ENCODE measurements at regions not wholly inside any gene's neighbourhood (a gene's known extent, or its start where the extent isn't known, plus 50 kb on each side); places are given as distances from the start of the nearest gene placed in this dataset.

GRCh38 chr7:46653848-46654247 is 732.8 kb upstream of the IGFBP3 start:
- no peak for DNase-seq

- DNase-seq: no peak
These were observed 731.2 kb upstream of the IGFBP3 start for GRCh38 chr7:46652317-46652716.

DNA sequence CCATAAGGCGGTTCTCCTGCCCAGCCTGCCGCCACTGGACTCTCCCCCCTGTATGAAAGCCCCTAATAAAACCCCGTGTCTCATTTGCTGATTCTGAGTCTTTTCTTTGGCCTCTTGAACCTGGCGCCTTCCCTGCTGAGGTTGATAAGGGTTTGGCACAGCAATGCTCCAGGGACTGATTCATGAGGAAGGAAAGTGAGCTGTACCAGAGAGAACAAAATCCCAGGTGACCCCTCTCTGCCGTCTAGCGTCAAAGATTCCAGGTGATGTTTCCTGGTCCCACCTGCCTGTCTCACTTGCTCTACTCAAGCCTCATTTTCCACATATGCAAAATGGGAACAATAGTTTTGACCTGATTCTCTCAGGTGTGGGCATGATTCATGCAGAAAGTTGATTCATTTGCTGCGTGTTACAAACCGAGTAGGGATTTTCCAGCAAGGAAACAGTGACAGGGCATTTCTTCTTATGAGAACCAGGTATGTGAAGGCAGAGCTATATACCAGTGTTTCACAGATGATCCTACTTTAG is 730.6 kb upstream of the IGFBP3 start:
- peak; percentile 44 for DNase-seq

DNA sequence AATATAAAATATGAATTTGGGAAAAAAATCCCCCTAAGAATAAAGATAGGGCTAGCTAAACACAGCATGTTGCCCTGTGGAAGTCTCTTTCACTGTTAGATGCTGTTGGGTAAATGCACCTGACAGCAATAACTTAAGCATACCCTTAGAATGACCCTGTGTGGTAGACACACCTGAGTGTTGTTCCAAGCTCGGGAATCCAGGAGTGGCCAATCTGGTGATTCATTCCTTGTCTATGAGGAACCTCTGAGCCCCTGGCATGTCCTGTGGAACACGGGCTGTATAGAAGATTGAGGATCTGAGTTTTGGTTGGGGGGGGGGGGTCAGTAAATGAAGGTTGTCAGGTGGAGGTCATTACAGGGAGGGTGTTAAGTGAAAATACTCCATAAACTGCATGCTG is 730.0 kb upstream of the IGFBP3 start:
- DNase-seq: no peak

DNA sequence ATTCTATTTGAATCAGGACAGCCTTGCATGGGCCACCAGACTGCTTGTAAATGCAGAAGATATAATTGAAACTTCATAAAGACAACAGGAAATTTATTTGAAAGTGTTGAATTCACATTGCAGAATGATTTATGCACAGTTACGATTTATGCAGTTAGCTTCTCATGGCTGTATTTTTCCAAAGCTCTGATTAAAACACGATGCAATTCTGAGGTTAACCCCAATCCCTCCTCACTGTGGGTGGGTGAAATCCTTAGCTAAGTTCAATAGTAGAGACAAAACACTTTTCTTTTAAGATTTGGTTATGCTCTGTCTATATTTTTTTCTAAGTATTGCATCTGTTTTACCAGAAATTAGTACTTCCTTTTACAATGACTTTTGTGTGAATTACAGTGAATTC is 728.8 kb upstream of the IGFBP3 start:
- no peak for DNase-seq

GRCh38 chr7:46637793-46638735 is 717.0 kb upstream of the IGFBP3 start:
- no peak for DNase-seq

- DNase-seq: no peak
These were observed 715.0 kb upstream of the IGFBP3 start for GRCh38 chr7:46636022-46636421.

- DNase-seq: peak; percentile 73
These were observed 712.7 kb upstream of the IGFBP3 start for GRCh38 chr7:46633630-46634240.

GRCh38 chr7:46633200-46633599 is 712.1 kb upstream of the IGFBP3 start:
- no peak for DNase-seq

GRCh38 chr7:46630031-46630430 is 709.0 kb upstream of the IGFBP3 start:
- no peak for DNase-seq

- no peak for DNase-seq
These were observed 707.3 kb upstream of the IGFBP3 start for GRCh38 chr7:46628389-46628788.

GRCh38 chr7:46626691-46627310 is 705.7 kb upstream of the IGFBP3 start:
- no peak for DNase-seq

- DNase-seq: no peak
These were observed 705.2 kb upstream of the IGFBP3 start for GRCh38 chr7:46626261-46626660.

- no peak for DNase-seq
These were observed 704.0 kb upstream of the IGFBP3 start for GRCh38 chr7:46625032-46625431.

- no peak for DNase-seq
These were observed 701.2 kb upstream of the IGFBP3 start for GRCh38 chr7:46622251-46622650.

DNA sequence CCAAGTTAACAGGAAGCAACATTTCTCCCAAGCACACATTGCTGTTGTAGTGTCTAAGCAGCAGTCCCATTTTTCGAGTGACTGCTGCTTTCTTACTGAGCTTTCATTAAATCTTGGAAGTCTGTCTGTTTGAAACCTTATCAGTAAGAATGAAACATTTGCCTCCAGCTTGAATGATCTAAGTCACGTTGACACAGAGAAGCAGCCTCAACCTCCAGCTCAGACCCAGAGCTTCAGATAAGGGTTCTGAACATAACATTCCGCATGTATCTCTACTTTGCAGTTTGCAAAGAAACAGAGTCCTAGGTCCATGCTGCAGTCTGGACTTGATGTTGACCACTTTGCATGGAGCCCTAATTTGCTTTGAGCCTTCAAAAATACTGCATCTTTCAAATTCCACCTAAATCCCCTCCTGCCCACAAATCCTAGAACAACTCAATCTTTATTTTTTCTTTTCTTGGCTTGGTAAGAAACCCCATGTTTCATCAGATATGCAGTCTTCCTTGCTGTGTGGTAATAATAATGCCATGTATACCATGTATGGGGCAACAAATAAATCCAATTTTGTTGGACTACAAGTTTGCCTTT is 698.7 kb upstream of the IGFBP3 start:
- no peak for DNase-seq

DNA sequence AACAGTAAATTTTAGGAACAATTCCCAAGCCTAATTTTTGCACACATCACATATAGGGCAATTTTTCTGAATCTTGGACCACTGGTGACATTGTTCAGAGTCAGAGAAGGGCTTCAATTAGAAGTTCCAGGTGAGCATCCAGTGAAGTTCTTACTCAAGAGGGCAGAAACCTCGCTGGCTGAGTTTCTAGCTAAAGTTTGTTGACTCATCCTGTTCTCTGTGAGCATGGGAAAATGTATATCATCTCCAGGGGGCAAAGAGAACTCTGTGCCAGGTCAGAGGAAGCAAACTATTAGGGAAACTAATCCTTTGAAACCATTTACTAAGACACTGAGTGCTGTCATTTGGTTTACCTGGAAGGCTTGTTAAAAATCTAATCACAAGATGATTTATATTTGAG is 695.6 kb upstream of the IGFBP3 start:
- no peak for DNase-seq

DNA sequence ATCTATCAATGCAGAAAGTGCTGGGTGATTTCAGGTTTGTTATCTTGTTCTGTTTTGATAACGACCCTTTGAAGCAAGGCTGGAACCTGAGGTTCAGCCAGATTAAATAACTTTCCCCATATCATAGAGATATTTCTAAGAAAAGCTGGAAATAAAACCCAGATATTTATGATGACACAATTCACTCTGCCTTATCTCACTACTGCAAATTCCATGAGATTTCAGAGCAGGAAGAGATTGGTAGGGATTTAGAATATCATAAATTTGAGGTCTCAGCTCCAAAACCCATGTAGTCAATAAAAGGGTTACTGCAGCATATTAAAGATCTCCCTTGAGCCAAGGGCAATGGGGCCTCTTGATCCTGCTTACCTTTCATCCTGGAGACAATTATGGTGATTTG is 692.5 kb upstream of the IGFBP3 start:
- DNase-seq: no peak

- DNase-seq: no peak
These were observed 692.0 kb upstream of the IGFBP3 start for GRCh38 chr7:46613116-46613515.

DNA sequence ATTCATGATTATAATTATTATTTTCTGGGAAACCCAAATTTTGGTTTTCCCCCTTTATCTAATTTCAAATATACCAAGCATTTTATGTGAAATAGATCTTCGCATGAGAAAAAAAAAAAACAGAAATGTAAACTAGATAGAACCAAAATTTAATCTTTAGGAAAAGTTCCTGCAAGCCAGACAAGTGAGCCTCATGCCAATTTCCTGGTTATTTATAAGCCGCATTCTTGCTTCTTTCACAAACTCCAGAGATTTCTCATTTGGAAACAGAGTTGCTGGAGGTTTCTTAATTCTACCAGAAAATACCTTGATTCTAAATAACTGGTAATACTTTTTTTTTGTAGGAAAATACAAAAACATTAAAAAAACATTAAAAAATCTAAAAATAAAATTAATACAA is 690.4 kb upstream of the IGFBP3 start:
- DNase-seq: no peak

DNA sequence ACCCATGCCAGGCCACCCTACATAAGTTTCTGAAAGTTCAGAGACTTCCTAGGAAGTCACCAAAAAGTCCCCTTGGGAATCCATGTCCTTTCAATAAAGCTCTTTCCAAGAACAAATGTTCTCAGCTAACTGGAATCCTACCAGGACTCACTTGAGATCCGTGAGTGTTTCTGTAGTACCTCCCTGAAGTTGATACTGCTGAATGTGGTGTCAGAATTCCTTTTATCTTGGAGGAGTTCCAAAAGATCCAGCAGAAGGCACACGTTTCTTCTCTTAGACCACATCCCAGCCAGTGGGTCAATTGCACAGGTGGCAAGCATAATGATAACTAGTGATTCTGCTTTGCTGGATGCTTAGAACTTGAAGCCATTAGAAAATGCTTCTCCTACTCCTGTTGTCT is 689.7 kb upstream of the IGFBP3 start:
- DNase-seq: no peak

- no peak for DNase-seq
These were observed 686.1 kb upstream of the IGFBP3 start for GRCh38 chr7:46607176-46607575.

GRCh38 chr7:46606761-46607160 is 685.7 kb upstream of the IGFBP3 start:
- no peak for DNase-seq

Data from kidney glomerular epithelial cell (primary cell).